Hepatocyte (in vitro differentiated cells): ENCODE measurements at regions not wholly inside any gene's neighbourhood (a gene's known extent, or its start where the extent isn't known, plus 50 kb on each side); places are given as distances from the start of the nearest gene placed in this dataset.

Experiments used
- CTCF ChIP-seq: fragments of 200-600 bp; sonication (generic); IDR thresholded peaks from 2 replicates; pipeline ENCODE4 v1.5.1; 2016; ENCODE audit warnings: antibody characterized with exemption, mild to moderate bottlenecking; ENCODE audit not compliant: poor library complexity
- EZH2 ChIP-seq: fragments of 200-600 bp; sonication (generic); IDR thresholded peaks from 2 replicates; pipeline ENCODE4 v1.6.1; 2016; ENCODE audit warnings: antibody characterized with exemption, mild to moderate bottlenecking, borderline replicate concordance
- EZH2phosphoT487 ChIP-seq: fragments of 200-600 bp; sonication (generic); IDR thresholded peaks from one replicate; pipeline ENCODE4 v1.6.1; 2018; ENCODE audit warnings: antibody characterized with exemption, mild to moderate bottlenecking, low read depth, moderate library complexity; ENCODE audit not compliant: unreplicated experiment, severe bottlenecking

- TF ChIP-seq CTCF (no peak), EZH2 (no peak), EZH2phosphoT487 (no peak)
Observed at GRCh38 chr9:111144741-111145140, 106.5 kb upstream of the LPAR1 start.
